Right lobe of liver (tissue), 6 donors: ENCODE measurements at regions not wholly inside any gene's neighbourhood (a gene's known extent, or its start where the extent isn't known, plus 50 kb on each side); places are given as distances from the start of the nearest gene placed in this dataset.

Experiments
- ATAC-seq, 4 donors: fragments of 200-7000 bp; cut with Tn5 transposase; one replicate each; pipeline ENCODE4 v1.9.1; 2020; ENCODE audit warnings: mild to moderate bottlenecking in 4 of 4, moderate library complexity in 4 of 4
- DNase-seq, 3 donors: peaks; one replicate each; pipeline ENCODE4 v3.0.0-alpha.2; 2020
- H3K27ac ChIP-seq, 3 donors: fragments of 200-600 bp; one replicate each; pipeline ENCODE4 v1.8.0; 2022
- H3K27me3 ChIP-seq, 2 donors: fragments of 200-600 bp; one replicate each; pipeline ENCODE4 v1.8.0; 2022
- H3K36me3 ChIP-seq, 4 donors: fragments of 200-600 bp; sonication (generic) in 1 of 4; one replicate each; pipeline versions ENCODE4 v1.5.1 to v1.8.0; 2017 to 2022; ENCODE audit warnings: control low read depth in 1 of 4
- H3K4me1 ChIP-seq, 4 donors: fragments of 200-600 bp; sonication (generic) in 1 of 4; one replicate each; pipeline versions ENCODE4 v1.5.1 to v1.8.0; 2017 to 2022; ENCODE audit warnings: control low read depth in 1 of 4
- H3K4me3 ChIP-seq, 3 donors: fragments of 200-600 bp; one replicate each; pipeline ENCODE4 v1.8.0; 2022
- H3K9me3 ChIP-seq, 4 donors: fragments of 200-600 bp; sonication (generic) in 1 of 4; one replicate each; pipeline versions ENCODE4 v1.5.1 to v1.8.0; 2017 to 2022; ENCODE audit warnings: control low read depth in 1 of 4
- CTCF ChIP-seq, 4 donors: fragments of 200-600 bp in 3 of 4; fragments of 450-650 bp in 1 of 4; IDR thresholded peaks; one replicate each; pipeline versions ENCODE4 v1.5.1 to v1.8.0; 2016 to 2022; ENCODE audit warnings: antibody characterized with exemption in 4 of 4, mild to moderate bottlenecking in 2 of 4
- POLR2A ChIP-seq: fragments of 450-650 bp; IDR thresholded peaks from one replicate; pipeline ENCODE4 v1.6.1; 2017; ENCODE audit warnings: antibody characterized with exemption, mild to moderate bottlenecking
- WGBS: methylation state at CpG from one replicate; pipeline ENCODE4 v1.1.6; 2018; ENCODE audit warnings: low coverage, low lambda C conversion rate; ENCODE audit not compliant: insufficient coverage; ENCODE audit errors: missing lambda C conversion rate; 5-methylcytosine and 5-hydroxymethylcytosine counted together
- intact Hi-C, 2 donors: fragments of 100-400 bp; cut with DNase I; formaldehyde crosslinking; loops; one replicate each; pipeline versions ENCODE4 v1.11.2 to v1.14.1; 2022
- donor health status: DM: no; HTN: yes; CAD: no.
- donor health status: DM: no; HTN: no; CAD: no.
- donor health status: DM: no; HTN: no; CAD: no.
- donor health status: DM: no; HTN: yes; CAD: no.
- donor health status: DM: no; HTN: yes; CAD: no.

GRCh38 chr5:173454361-173454735 lies 126.1 kb upstream of the STC2 start:
- Histone ChIP-seq H3K36me3 (no peaks in the 10 kb centered on the region), H3K4me3 (no peak overlapping the region), H3K4me1 (peaks cover 0 to 16% (median 8%) of the 10 kb centered on the region in 4 donors), H3K27ac (no peak overlapping the region), H3K9me3 (no peaks in the 10 kb centered on the region), H3K27me3 (no peaks in the 10 kb centered on the region)
- TF ChIP-seq CTCF (IDR thresholded peaks at IDR 0.05) (no peak), POLR2A (no peak)
- DNase-seq (no peak), ATAC-seq (peak in 1 of 4 donors; percentile 30)
- 53% methylated on average over 4 of the region's 4 CpGs for WGBS
- intact Hi-C loops = no loop called here

- intact Hi-C loops = no loop called here
- no peak for TF ChIP-seq POLR2A
- TF ChIP-seq CTCF (IDR thresholded peaks at IDR 0.05) = no peak
- peak; percentile 72 to 81 (median 78) for ATAC-seq
- Histone ChIP-seq H3K27ac (peak overlapping the region in 1 of 3 donors; percentile 28), H3K4me1 (peaks cover 0 to 16% (median 8%) of the 10 kb centered on the region in 4 donors), H3K9me3 (no peaks in the 10 kb centered on the region), H3K27me3 (no peaks in the 10 kb centered on the region), H3K4me3 (no peak overlapping the region), H3K36me3 (no peaks in the 10 kb centered on the region)
- 35% methylated on average over 3 of the region's 4 CpGs for WGBS
- DNase-seq = no peak
Measured at GRCh38 chr5:173453167-173453566, 125.0 kb upstream of the STC2 start.

- intact Hi-C loops = no loop called here
- Histone ChIP-seq H3K9me3 (no peaks in the 10 kb centered on the region), H3K4me1 (peaks cover 0 to 16% (median 8%) of the 10 kb centered on the region in 4 donors), H3K4me3 (no peak overlapping the region), H3K36me3 (no peaks in the 10 kb centered on the region), H3K27ac (peak overlapping the region in 1 of 3 donors; percentile 28), H3K27me3 (no peaks in the 10 kb centered on the region)
- no peak for TF ChIP-seq POLR2A
- TF ChIP-seq CTCF (IDR thresholded peaks at IDR 0.05) = no peak
- peak in 2 of 3 donors; percentile 50 to 67 for DNase-seq
- ATAC-seq = peak; percentile 67 to 81 (median 77)
- WGBS = 34% methylated on average over 9 of the region's 9 CpGs
Measured at GRCh38 chr5:173452119-173452905, 124.1 kb upstream of the STC2 start.

- 48% methylated on average over 2 of the region's 2 CpGs for WGBS
- Histone ChIP-seq H3K4me3 (no peak overlapping the region), H3K9me3 (no peaks in the 10 kb centered on the region), H3K36me3 (no peaks in the 10 kb centered on the region), H3K4me1 (peaks cover 0 to 16% (median 8%) of the 10 kb centered on the region in 4 donors), H3K27ac (no peak overlapping the region), H3K27me3 (no peaks in the 10 kb centered on the region)
- intact Hi-C loops = no loop called here
- TF ChIP-seq CTCF (IDR thresholded peaks at IDR 0.05) = no peak
- TF ChIP-seq POLR2A = no peak
- ATAC-seq (no peak), DNase-seq (no peak)
Measured at GRCh38 chr5:173451651-173452050, 123.4 kb upstream of the STC2 start.
